Adrenal gland (tissue), 5 donors: ENCODE measurements at regions not wholly inside any gene's neighbourhood (a gene's known extent, or its start where the extent isn't known, plus 50 kb on each side); places are given as distances from the start of the nearest gene placed in this dataset.

Source experiments
- CTCF ChIP-seq, 6 experiments: fragments of 450-650 bp in 4 of 6; fragments of 200-600 bp in 2 of 6; sonication (generic) in 1 of 6; IDR thresholded peaks; 1 replicate in 5 of 6; 2 replicates in 1 of 6; pipeline versions ENCODE4 v1.5.1 to v1.8.0; 2016 to 2021; ENCODE audit warnings: antibody characterized with exemption in 6 of 6, mild to moderate bottlenecking in 2 of 6, moderate library complexity in 1 of 6
- POLR2A ChIP-seq, 2 donors: fragments of 450-650 bp; IDR thresholded peaks; one replicate each; pipeline ENCODE4 v1.6.1; 2017; ENCODE audit warnings: antibody characterized with exemption in 2 of 2, mild to moderate bottlenecking in 2 of 2, moderate library complexity in 1 of 2
- donor health status: DM: no; HTN: no; CAD: no.

- TF ChIP-seq CTCF (IDR thresholded peaks at IDR 0.05) (no peak), POLR2A (IDR thresholded peaks at IDR 0.05) (no peak)
These were observed 125.8 kb upstream of the SGCD start for GRCh38 chr5:156200938-156201787.
